ENCODE measurements at regions not wholly inside any gene's neighbourhood (a gene's known extent, or its start where the extent isn't known, plus 50 kb on each side); places are given as distances from the start of the nearest gene placed in this dataset.

DNA sequence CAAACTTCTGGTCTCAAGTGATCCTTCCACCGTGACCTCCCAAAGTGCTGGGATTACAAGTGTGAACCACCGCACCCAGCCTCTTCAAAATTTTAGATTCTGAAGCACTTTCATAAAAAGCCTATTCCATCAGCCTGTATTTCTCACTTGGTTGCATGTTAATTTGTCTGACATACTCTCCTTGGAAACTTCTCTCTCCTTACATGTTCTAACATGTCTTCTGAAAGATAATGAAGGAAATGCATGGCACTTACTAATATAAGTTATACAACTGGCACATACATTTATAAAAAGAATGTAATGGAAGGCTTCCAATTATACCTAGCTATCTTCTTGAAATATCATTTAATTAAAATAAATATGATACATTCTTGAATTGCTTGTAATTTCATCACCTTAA, 597.5 kb downstream of the TBC1D32 start:
- no peak for TF ChIP-seq ZSCAN23 (tag by site-specific recombination; IDR thresholded peaks at IDR 0.05)
- no peak for TF ChIP-seq KLF16 (tag by site-specific recombination; IDR thresholded peaks at IDR 0.05)
- TF ChIP-seq ZNF350 (tag by site-specific recombination; IDR thresholded peaks at IDR 0.05) = no peak
- TF ChIP-seq ZNF175 (tag by site-specific recombination; IDR thresholded peaks at IDR 0.05) = no peak
- TF ChIP-seq ZNF248 (tag by site-specific recombination; IDR thresholded peaks at IDR 0.05) = no peak
- no peak for TF ChIP-seq KLF8 (tag by site-specific recombination; IDR thresholded peaks at IDR 0.05)

Measured in HEK293 (cell line).